Mesendoderm (in vitro differentiated cells): ENCODE measurements at regions not wholly inside any gene's neighbourhood (a gene's known extent, or its start where the extent isn't known, plus 50 kb on each side); places are given as distances from the start of the nearest gene placed in this dataset.

Source experiments
- DNase-seq: peaks from one replicate; pipeline ENCODE4 v3.0.0; 2013
- H2AK5ac ChIP-seq: 2 replicates; pipeline ENCODE4 v1.6.1; 2013; ENCODE audit warnings: low read length, inconsistent platforms
- H2BK120ac ChIP-seq: 2 replicates; pipeline ENCODE4 v1.6.1; 2013; ENCODE audit warnings: low read depth, mild to moderate bottlenecking, low read length, moderate library complexity, mixed read lengths
- H2BK15ac ChIP-seq: replicated peaks from 2 replicates; pipeline ENCODE4 v1.6.1; 2013; ENCODE audit warnings: low read depth, mild to moderate bottlenecking, moderate library complexity
- H2BK5ac ChIP-seq: 2 replicates; pipeline ENCODE4 v1.6.1; 2013; ENCODE audit warnings: low read length, inconsistent platforms
- H3K18ac ChIP-seq: 2 replicates; pipeline ENCODE4 v1.6.1; 2013; ENCODE audit warnings: mild to moderate bottlenecking, low read length, mixed read lengths
- H3K23ac ChIP-seq: one replicate; pipeline ENCODE4 v1.6.1; 2013; ENCODE audit warnings: low read length
- H3K27ac ChIP-seq: 2 replicates; pipeline ENCODE4 v1.5.1; 2013; ENCODE audit warnings: low read depth, mild to moderate bottlenecking, inconsistent platforms, low read length, moderate library complexity
- H3K27me3 ChIP-seq: 2 replicates; pipeline ENCODE4 v1.6.1; 2013; ENCODE audit warnings: low read length, control low read depth, mild to moderate bottlenecking, inconsistent platforms; ENCODE audit not compliant: insufficient read depth, poor library complexity
- H3K36me3 ChIP-seq: 2 replicates; pipeline ENCODE4 v1.6.1; 2013; ENCODE audit warnings: low read length, inconsistent platforms; ENCODE audit not compliant: control insufficient read depth, insufficient read depth
- H3K4ac ChIP-seq: one replicate; pipeline ENCODE4 v1.6.1; 2013; ENCODE audit warnings: low read depth, mild to moderate bottlenecking, low read length, moderate library complexity
- H3K4me1 ChIP-seq: 2 replicates; pipeline ENCODE4 v1.6.1; 2013; ENCODE audit warnings: low read depth, low read length, inconsistent platforms; ENCODE audit not compliant: control insufficient read depth
- H3K4me2 ChIP-seq: 2 replicates; pipeline ENCODE4 v1.6.1; 2013; ENCODE audit warnings: low read length
- H3K4me3 ChIP-seq: 2 replicates; pipeline ENCODE4 v1.5.1; 2013; ENCODE audit warnings: mild to moderate bottlenecking, low read length
- H3K56ac ChIP-seq: one replicate; pipeline ENCODE4 v1.6.1; 2013; ENCODE audit warnings: low read length
- H3K79me1 ChIP-seq: 2 replicates; pipeline ENCODE4 v1.6.1; 2013; ENCODE audit warnings: low read length, inconsistent platforms
- H3K79me2 ChIP-seq: 2 replicates; pipeline ENCODE4 v1.6.1; 2013; ENCODE audit warnings: mild to moderate bottlenecking, low read length; ENCODE audit not compliant: control insufficient read depth, insufficient read depth
- H3K9ac ChIP-seq: 2 replicates; pipeline ENCODE4 v1.6.1; 2013; ENCODE audit warnings: low read length, inconsistent platforms
- H4K5ac ChIP-seq: one replicate; pipeline ENCODE4 v1.6.1; 2013; ENCODE audit warnings: low read length
- H4K8ac ChIP-seq: one replicate; pipeline ENCODE4 v1.6.1; 2013; ENCODE audit warnings: low read depth, mild to moderate bottlenecking, control low read depth, low read length, moderate library complexity
- WGBS: extraction: QIAGEN DNeasy Blood & Tissue Kit; methylation state at CpG from one replicate; pipeline ENCODE4 v1.1.7; 2013; ENCODE audit warnings: low lambda C conversion rate, missing lambda C conversion rate; ENCODE audit not compliant: insufficient coverage; ENCODE audit errors: extremely low coverage; 5-methylcytosine and 5-hydroxymethylcytosine counted together

DNA sequence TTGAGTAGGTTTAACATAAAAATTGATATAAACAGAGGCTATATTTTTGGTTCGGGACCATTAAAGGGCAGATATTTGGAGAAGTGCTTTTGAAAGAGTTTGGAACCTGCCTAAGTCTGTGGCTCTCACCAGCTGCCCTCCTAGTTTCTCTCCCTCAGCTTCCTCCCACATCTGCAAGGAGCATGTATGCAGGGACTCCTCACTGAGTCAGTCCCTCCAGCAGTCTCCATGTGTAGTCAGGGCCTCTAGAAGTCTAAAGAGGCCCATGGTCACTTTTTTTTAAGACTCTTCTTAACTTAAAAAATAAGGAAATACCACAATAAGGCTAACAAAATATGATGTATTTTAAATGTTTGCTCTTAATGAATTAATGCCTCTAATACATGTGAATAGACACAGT is 220.0 kb upstream of the TANK start:
- H3K18ac ChIP-seq = no peak overlapping the region
- no peak overlapping the region for H3K4me3 ChIP-seq
- no peaks in the 10 kb centered on the region for H3K79me2 ChIP-seq
- H3K4me1 ChIP-seq = no peaks in the 10 kb centered on the region
- no peaks in the 10 kb centered on the region for H3K27me3 ChIP-seq
- no peak overlapping the region for H2BK120ac ChIP-seq
- H3K56ac ChIP-seq = no peak overlapping the region
- no peak overlapping the region for H2BK15ac ChIP-seq
- no peak overlapping the region for H3K4ac ChIP-seq
- no CpG with 5 or more reads among the region's 1 CpG for WGBS
- H3K27ac ChIP-seq = no peak overlapping the region
- no peak overlapping the region for H4K5ac ChIP-seq
- DNase-seq = no peak
- H3K4me2 ChIP-seq = no peak overlapping the region
- no peak overlapping the region for H2AK5ac ChIP-seq
- no peak overlapping the region for H3K23ac ChIP-seq
- no peaks in the 10 kb centered on the region for H3K79me1 ChIP-seq
- H4K8ac ChIP-seq = no peak overlapping the region
- H3K36me3 ChIP-seq = no peaks in the 10 kb centered on the region
- H2BK5ac ChIP-seq = no peak overlapping the region
- H3K9ac ChIP-seq = no peak overlapping the region

DNA sequence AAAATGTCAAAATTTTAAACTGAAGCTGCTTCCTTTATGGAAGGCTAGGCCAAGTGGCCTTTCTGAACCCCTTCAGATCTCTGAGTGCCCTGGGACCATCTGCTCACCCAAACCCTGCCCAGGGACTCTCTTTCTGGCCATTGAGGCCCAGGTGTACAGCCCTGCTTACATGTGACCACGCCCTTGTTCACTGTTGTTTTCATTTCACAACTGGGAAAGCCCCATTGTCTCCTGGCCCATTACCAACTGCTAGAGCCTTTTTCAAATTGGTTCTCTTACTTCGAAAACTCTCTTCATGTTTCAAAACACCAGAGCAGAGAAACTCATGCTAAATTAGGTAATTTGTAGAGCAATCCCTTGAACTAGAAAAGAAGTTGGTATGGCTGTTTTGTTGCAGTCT is 219.5 kb upstream of the TANK start:
- no peak overlapping the region for H2AK5ac ChIP-seq
- WGBS = no CpG with 5 or more reads among the region's 2 CpGs
- no peak overlapping the region for H3K4me2 ChIP-seq
- H3K23ac ChIP-seq = no peak overlapping the region
- H2BK5ac ChIP-seq = no peak overlapping the region
- no peak overlapping the region for H3K18ac ChIP-seq
- no peaks in the 10 kb centered on the region for H3K4me1 ChIP-seq
- H3K79me2 ChIP-seq = no peaks in the 10 kb centered on the region
- no peaks in the 10 kb centered on the region for H3K79me1 ChIP-seq
- H4K5ac ChIP-seq = no peak overlapping the region
- no peak overlapping the region for H3K4ac ChIP-seq
- H3K4me3 ChIP-seq = no peak overlapping the region
- H3K56ac ChIP-seq = no peak overlapping the region
- H4K8ac ChIP-seq = no peak overlapping the region
- H2BK15ac ChIP-seq = no peak overlapping the region
- no peaks in the 10 kb centered on the region for H3K27me3 ChIP-seq
- H2BK120ac ChIP-seq = no peak overlapping the region
- no peak for DNase-seq
- no peaks in the 10 kb centered on the region for H3K36me3 ChIP-seq
- no peak overlapping the region for H3K9ac ChIP-seq
- H3K27ac ChIP-seq = no peak overlapping the region

DNA sequence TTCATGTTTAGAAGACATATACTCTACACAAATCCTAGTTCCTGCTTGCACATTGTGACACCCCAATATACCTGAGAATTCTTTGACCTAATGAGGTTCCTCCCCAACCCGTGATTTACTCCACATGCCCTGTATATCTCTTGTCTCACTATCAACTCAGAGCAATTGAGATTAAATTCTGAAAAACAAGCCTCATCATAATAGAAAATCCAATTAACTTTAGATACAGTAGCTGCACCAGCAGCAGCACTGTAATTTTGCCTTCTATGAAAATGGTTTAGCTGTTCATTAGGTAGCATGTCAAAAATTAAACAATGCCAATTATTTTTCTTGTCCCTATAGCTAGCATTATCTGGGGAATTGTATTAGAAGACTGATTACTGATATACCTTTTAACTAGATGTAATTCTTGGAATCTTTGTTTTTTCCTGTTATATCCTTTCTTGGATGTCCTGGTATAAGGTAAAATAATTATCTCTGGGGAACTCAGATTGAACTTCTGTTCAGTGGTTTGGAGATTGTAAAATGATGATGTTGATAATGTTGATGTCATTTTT is 218.9 kb upstream of the TANK start:
- Histone ChIP-seq H2BK120ac (no peak overlapping the region), H3K4me2 (no peak overlapping the region), H3K36me3 (no peaks in the 10 kb centered on the region), H3K18ac (no peak overlapping the region), H2BK15ac (no peak overlapping the region), H3K27ac (no peak overlapping the region), H4K5ac (no peak overlapping the region), H3K27me3 (no peaks in the 10 kb centered on the region), H3K23ac (no peak overlapping the region), H3K56ac (no peak overlapping the region), H2BK5ac (no peak overlapping the region), H2AK5ac (no peak overlapping the region), H3K9ac (no peak overlapping the region), H3K4ac (no peak overlapping the region), H3K79me1 (no peaks in the 10 kb centered on the region), H3K4me1 (no peaks in the 10 kb centered on the region), H3K79me2 (no peaks in the 10 kb centered on the region), H4K8ac (no peak overlapping the region), H3K4me3 (no peak overlapping the region)
- DNase-seq = no peak
- no CpG with 5 or more reads among the region's 1 CpG for WGBS

DNA sequence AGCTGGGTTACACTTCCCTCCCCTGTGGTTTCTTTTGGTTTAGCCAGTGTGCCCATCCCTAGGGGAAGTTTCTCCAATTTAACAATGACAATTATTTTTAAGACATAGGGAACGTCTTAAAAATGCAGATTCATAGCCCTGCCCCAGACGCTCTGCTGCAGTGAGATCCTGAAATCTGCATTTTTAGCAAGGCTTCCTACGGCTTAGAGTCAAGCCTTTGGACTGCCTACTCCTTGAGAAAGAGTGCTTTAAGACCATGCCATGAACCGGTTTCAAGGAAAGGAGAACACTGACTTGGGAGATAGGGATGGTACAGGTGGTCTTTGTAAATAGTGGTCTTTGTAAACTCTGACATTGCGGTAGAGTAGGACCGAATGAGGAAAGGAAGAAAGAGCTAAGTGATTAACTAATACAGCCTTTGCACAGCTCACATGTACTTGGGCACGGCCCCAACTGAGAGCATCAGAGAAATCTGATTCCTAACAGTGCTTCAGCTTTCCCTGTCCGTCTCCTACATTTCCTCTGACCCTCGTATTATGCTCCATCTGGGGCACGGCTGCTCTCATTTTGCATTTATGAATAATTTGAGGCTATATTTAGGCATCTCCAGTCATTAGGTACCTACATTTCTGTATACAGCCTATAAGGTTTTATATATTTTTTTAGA is 217.6 kb upstream of the TANK start:
- no peak overlapping the region for H3K18ac ChIP-seq
- H3K4me1 ChIP-seq = no peaks in the 10 kb centered on the region
- DNase-seq = no peak
- no peak overlapping the region for H3K4ac ChIP-seq
- H3K79me1 ChIP-seq = no peaks in the 10 kb centered on the region
- no peak overlapping the region for H3K4me2 ChIP-seq
- H2BK15ac ChIP-seq = no peak overlapping the region
- no peak overlapping the region for H3K27ac ChIP-seq
- H3K79me2 ChIP-seq = no peaks in the 10 kb centered on the region
- H3K27me3 ChIP-seq = no peaks in the 10 kb centered on the region
- no peak overlapping the region for H3K9ac ChIP-seq
- H3K56ac ChIP-seq = no peak overlapping the region
- H4K8ac ChIP-seq = no peak overlapping the region
- no peaks in the 10 kb centered on the region for H3K36me3 ChIP-seq
- no peak overlapping the region for H2AK5ac ChIP-seq
- WGBS = no CpG with 5 or more reads among the region's 10 CpGs
- H3K23ac ChIP-seq = no peak overlapping the region
- H3K4me3 ChIP-seq = no peak overlapping the region
- H4K5ac ChIP-seq = no peak overlapping the region
- H2BK120ac ChIP-seq = no peak overlapping the region
- H2BK5ac ChIP-seq = no peak overlapping the region

DNA sequence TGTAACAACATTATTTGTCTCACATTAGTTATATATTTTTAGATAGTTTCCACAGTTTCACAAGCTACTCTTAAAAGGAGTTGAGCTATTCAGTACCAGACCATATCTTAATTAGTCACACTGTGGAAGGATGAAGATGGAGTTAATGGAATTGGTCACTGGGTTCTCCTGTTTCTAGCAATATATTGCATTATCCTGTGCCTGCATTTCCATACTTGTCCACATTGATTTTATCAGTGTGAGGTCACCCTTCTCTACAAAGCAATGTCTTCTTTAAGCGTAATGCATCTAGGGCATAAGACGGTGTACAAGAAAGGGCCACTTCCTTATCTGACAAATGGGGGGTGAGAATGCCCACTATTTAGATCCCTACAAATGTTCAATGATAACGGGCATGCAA is 216.8 kb upstream of the TANK start:
- Histone ChIP-seq H3K4ac (no peak overlapping the region), H3K27me3 (no peaks in the 10 kb centered on the region), H3K23ac (no peak overlapping the region), H4K8ac (no peak overlapping the region), H3K4me1 (no peaks in the 10 kb centered on the region), H3K56ac (no peak overlapping the region), H3K4me2 (no peak overlapping the region), H3K79me1 (no peaks in the 10 kb centered on the region), H2BK5ac (no peak overlapping the region), H3K79me2 (no peaks in the 10 kb centered on the region), H2AK5ac (no peak overlapping the region), H2BK15ac (no peak overlapping the region), H4K5ac (no peak overlapping the region), H3K27ac (no peak overlapping the region), H3K36me3 (no peaks in the 10 kb centered on the region), H3K18ac (no peak overlapping the region), H3K4me3 (no peak overlapping the region), H2BK120ac (no peak overlapping the region), H3K9ac (no peak overlapping the region)
- no peak for DNase-seq
- no CpG with 5 or more reads among the region's 3 CpGs for WGBS
